Activated B cell treated with CpG ODN at 0.5 μM for 24 hours (primary cell): ENCODE measurements at regions not wholly inside any gene's neighbourhood (a gene's known extent, or its start where the extent isn't known, plus 50 kb on each side); places are given as distances from the start of the nearest gene placed in this dataset.

ENCODE experiments used
- ATAC-seq: fragments of 200-7000 bp; cut with Tn5 transposase; one replicate; pipeline ENCODE4 v1.10.0; 2021; ENCODE audit warnings: low read depth, mild to moderate bottlenecking, moderate library complexity
- CTCF ChIA-PET: fragments of 350-600 bp; sonication (Branson Sonifier 250); formaldehyde crosslinking; loops from one replicate; lab custom pipeline; 2021; ENCODE audit warnings: antibody characterized with exemption; lab: Charles Lee
- POLR2A ChIA-PET: fragments of 350-600 bp; sonication (Branson Sonifier 250); formaldehyde crosslinking; loops from one replicate; lab custom pipeline; 2021; ENCODE audit warnings: antibody characterized with exemption; lab: Charles Lee
- DNase-seq: peaks from one replicate; pipeline ENCODE4 v3.0.0; 2022
- H3K27ac Mint-ChIP-seq: one replicate; pipeline ENCODE4 v1.8.0; 2020; ENCODE audit warnings: mixed read lengths
- H3K27me3 Mint-ChIP-seq: one replicate; pipeline ENCODE4 v1.8.0; 2021; ENCODE audit warnings: mixed read lengths
- H3K36me3 Mint-ChIP-seq: one replicate; pipeline ENCODE4 v1.8.0; 2021; ENCODE audit warnings: low read depth, mixed read lengths
- H3K4me1 Mint-ChIP-seq: one replicate; pipeline ENCODE4 v1.8.0; 2021; ENCODE audit warnings: mixed read lengths
- H3K4me3 Mint-ChIP-seq: one replicate; pipeline ENCODE4 v1.8.0; 2020; ENCODE audit warnings: mild to moderate bottlenecking, mixed read lengths
- H3K9me3 Mint-ChIP-seq: one replicate; pipeline ENCODE4 v1.8.0; 2020; ENCODE audit warnings: mixed read lengths
- CTCF ChIP-seq: fragments of 200-600 bp; IDR thresholded peaks from one replicate; pipeline ENCODE4 v1.8.0; 2022; ENCODE audit warnings: antibody characterized with exemption, mild to moderate bottlenecking
- intact Hi-C: fragments of 100-400 bp; cut with micrococcal nuclease; formaldehyde crosslinking; loops from one replicate; pipeline ENCODE4 v1.15.1; 2024

DNA sequence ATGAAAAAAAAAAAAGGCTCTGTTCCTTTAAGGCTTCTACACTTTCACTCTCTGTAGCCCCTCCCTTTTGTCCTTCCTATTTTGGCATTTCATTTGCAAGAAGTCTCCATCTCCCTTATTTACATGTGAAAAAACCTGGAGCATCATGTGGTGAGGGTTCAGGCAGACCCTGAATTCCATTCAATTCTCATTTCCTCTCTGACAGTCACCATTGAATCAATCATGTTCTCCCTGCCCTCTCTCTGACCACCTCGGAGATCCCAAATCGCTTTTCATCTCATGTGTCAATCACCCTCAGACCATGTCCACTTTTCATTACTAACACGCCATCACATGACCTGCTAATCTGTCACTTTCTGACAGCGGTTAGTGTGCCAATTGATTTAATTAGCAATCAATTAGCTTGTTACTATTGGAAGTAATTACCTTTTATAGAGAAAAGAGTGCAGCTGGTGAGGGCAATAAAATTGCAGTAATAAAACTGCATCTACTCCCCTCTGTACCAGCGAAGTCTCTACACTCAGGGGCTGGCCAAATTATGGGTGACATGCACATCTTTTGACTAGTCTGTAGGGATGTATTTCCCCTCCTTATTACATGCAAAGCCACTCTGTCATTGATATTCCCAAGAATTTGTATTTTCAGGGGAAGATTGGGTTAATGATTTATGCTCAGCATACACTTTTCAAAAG lies 317.4 kb downstream of the EN1 start:
- CTCF ChIA-PET: no interaction called here
- H3K4me1 Mint-ChIP-seq: no peaks in the 10 kb centered on the region
- ATAC-seq: no peak
- H3K9me3 Mint-ChIP-seq: no peaks in the 10 kb centered on the region
- no peaks in the 10 kb centered on the region for H3K27me3 Mint-ChIP-seq
- no peaks in the 10 kb centered on the region for H3K36me3 Mint-ChIP-seq
- POLR2A ChIA-PET: no interaction called here
- intact Hi-C loops: no loop called here
- H3K4me3 Mint-ChIP-seq: no peak overlapping the region
- no peak overlapping the region for H3K27ac Mint-ChIP-seq
- DNase-seq: no peak
- no peak for TF ChIP-seq CTCF

DNA sequence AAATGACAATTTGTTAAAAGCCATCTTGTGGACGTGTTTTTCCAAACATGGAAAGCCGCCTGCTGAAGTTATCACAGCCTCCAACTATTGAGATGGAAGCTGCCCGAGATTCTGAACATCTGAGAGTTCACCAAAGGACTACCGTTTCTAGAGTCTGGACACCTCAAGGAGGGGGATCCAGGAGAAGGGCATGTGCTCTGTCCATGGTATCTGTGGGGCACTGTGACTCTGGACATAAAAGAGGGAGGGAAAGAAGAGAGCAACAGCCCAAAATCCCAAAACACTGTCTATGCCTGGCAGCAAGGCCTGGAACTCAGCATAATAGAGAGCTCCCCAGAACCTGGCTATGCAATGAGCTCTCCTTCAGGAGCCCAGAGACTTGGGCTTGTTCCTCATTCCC lies 319.9 kb downstream of the EN1 start:
- Mint-ChIP-seq H3K4me1 (no peaks in the 10 kb centered on the region), H3K27me3 (no peaks in the 10 kb centered on the region), H3K4me3 (no peak overlapping the region), H3K36me3 (no peaks in the 10 kb centered on the region), H3K27ac (no peak overlapping the region), H3K9me3 (peaks cover 2% of the 10 kb centered on the region)
- DNase-seq: no peak
- TF ChIP-seq CTCF: no peak
- intact Hi-C loops: no loop called here
- ATAC-seq: no peak
- CTCF ChIA-PET: interaction anchor here (0.6 kb wide), 1 partner anchor 12 kb away, joined by 5 read pairs; no protein-coding TSS in a partner anchor
- POLR2A ChIA-PET: no interaction called here

GRCh38 chr2:118525346-118525745 lies 322.1 kb downstream of the EN1 start:
- CTCF ChIA-PET: no interaction called here

GRCh38 chr2:118524911-118525310 lies 322.5 kb downstream of the EN1 start:
- intact Hi-C loops: no loop called here
- CTCF ChIA-PET: no interaction called here
- no peak for TF ChIP-seq CTCF
- Mint-ChIP-seq H3K4me1 (no peaks in the 10 kb centered on the region), H3K27ac (no peak overlapping the region), H3K9me3 (peaks cover 5% of the 10 kb centered on the region), H3K4me3 (no peak overlapping the region), H3K36me3 (no peaks in the 10 kb centered on the region), H3K27me3 (no peaks in the 10 kb centered on the region)
- POLR2A ChIA-PET: no interaction called here
- ATAC-seq (no peak), DNase-seq (no peak)

More at GRCh38 chr2:118525346-118525745, 322.1 kb downstream of the EN1 start:
- peaks cover 5% of the 10 kb centered on the region for H3K9me3 Mint-ChIP-seq
- TF ChIP-seq CTCF: no peak
- no peak for ATAC-seq
- POLR2A ChIA-PET: no interaction called here
- H3K36me3 Mint-ChIP-seq: no peaks in the 10 kb centered on the region
- no peaks in the 10 kb centered on the region for H3K27me3 Mint-ChIP-seq
- intact Hi-C loops: no loop called here
- H3K4me3 Mint-ChIP-seq: no peak overlapping the region
- H3K4me1 Mint-ChIP-seq: no peaks in the 10 kb centered on the region
- no peak overlapping the region for H3K27ac Mint-ChIP-seq
- no peak for DNase-seq

DNA sequence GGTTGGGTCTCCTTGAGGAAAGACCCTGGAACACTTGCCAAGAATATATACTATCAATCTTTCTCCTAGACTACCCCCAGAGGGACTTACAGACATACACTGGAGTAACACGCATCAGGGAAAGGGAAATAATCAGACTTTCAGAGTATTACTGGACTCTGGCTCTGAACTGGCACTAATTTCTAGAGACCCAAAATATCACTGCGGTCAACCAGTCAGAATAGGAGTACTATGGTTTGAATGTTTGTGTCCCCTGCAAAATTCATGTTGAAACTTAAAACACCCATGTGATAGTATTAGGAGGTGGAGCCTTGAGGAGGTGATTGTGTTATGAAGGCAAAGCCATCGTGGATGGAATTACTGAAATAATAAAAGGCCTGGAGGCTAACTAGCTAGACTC lies 323.7 kb downstream of the EN1 start:
- Mint-ChIP-seq H3K36me3 (no peaks in the 10 kb centered on the region), H3K27me3 (no peaks in the 10 kb centered on the region), H3K9me3 (peaks cover 5% of the 10 kb centered on the region), H3K4me1 (no peaks in the 10 kb centered on the region), H3K4me3 (no peak overlapping the region), H3K27ac (no peak overlapping the region)
- POLR2A ChIA-PET: no interaction called here
- no peak for TF ChIP-seq CTCF
- intact Hi-C loops: no loop called here
- no peak for DNase-seq
- CTCF ChIA-PET: no interaction called here
- ATAC-seq: no peak
